HS-27A (cell line): ENCODE measurements at regions not wholly inside any gene's neighbourhood (a gene's known extent, or its start where the extent isn't known, plus 50 kb on each side); places are given as distances from the start of the nearest gene placed in this dataset.

Source experiments
- DNase-seq: peaks from one replicate; pipeline ENCODE4 v3.0.0-alpha.2; 2012; ENCODE audit warnings: low read depth, missing footprints

DNA sequence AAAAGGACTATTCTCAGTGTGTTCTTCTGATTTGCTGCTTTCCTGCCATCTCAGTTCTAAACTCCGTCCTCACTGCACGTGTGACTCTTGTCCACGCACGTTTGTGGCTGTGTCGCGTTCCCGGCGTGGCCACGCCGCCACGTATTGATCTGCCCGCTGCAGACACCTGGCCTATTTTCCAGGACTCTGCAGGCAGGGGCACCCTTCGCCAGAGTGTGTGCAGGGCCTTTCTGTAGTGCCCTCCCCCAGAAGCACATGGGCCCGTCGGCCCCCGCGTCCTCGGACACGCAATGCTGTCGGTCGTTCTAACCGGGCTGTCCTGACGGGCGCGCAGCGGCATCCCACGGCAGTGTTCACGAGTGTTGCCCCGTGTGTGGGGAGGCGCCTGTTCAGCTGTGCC, 87.6 kb downstream of the YTHDF1 start:
- DNase-seq, result no peak

DNA sequence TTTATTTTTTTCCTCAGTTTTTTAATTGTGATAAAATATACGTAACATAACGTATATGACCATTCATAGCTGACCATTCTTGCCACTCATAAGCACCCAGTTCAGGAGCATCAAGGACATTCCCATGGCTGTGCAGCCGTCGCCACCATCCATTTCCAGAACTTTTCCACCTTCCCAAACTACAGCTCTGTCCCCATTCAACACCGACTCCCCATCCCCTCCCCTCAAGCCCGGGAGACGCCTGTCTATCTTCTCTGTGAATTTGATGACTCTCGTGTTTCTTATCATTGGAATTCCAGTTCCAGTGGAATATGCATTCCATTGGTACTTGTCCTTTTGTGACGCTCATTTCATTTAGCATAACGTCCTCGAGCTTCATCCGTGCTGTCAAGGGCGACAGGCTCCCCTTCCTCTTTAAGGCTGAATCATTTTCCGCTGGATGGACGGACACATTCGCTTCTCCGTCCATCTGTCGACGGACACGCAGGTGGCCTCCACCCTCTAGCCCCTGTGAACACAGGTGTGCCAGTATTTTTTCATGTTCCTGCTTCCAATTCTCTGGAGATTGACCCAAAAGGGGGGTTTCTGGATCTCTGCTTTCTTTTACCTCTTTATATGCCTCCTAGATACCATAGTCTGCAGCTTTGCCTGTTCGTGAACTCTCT, 88.1 kb downstream of the YTHDF1 start:
- DNase-seq, result no peak

DNA sequence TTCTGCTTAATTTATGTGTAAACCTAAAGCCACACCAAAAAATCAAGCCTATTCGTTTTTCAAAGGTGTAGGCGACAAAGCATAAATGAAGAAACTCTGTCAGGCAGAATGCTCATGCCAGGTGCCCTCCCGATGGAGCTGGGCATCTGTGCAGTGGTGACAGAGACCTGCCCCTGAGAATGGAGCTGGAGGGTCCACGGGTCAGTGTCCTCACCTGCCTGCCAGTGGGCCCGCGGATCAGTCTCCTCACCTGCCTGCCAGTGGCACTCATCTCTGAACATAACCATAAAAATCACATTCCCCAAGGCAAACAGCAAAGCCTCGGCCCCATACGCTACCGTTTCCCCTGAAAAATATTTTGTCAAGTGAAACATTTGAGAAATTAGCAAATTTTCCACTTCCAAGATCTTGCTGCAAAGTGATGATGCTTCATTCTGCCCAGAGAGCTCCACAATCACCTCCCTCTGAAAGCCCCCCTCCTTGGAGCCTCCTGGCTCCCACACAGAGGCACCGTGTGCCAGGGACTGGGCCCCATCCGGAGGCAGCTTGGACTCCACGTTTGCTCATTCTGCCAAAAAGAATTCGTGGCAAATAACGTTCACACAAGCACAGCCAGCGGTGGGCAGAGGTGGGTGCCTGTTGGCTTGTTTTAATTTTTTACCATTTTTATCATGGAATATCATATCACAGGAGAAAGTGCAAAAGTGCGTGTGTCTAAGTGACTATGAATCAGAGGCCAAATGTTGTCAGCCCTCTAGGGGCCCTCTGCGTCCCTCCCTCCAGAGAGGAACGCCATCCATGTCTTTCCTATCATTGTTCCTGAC, 88.8 kb downstream of the YTHDF1 start:
- no peak for DNase-seq

DNA sequence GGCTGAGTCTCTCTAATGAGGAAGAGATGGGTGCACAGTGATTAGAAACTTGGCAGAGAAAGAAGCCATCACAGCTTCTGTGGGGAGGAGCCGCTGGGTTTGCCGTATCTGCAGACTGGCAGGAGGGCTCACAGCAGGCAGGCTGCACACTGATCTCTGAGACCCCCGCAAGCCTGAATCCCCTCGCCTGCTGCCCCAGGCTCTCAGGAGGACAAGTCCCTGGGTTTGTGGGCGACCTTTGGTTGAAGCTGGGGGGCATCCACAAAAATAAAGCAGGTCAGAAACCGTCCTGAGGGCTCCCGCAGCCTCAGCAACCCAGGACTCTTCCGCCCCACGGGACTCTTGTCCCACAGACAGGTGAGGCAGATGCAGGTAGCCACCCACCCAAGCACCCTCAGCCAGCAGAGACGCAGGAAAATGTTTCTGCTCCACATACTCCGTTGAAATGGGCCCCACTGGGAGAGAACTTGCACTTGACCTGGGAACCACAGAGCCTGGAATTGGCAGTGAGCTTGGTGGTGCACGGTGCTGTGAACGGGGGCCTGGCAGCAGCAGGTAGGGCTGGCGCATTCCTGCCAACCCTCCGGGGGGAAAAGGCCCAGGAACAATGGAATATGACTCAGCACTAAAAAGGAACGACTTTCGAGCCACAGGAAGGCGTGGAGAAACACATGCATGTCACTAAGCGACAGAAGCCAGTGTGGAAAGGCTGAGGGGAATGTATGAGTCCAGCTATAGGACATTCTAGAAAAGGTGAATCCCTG, 89.9 kb downstream of the YTHDF1 start:
- no peak for DNase-seq

DNA sequence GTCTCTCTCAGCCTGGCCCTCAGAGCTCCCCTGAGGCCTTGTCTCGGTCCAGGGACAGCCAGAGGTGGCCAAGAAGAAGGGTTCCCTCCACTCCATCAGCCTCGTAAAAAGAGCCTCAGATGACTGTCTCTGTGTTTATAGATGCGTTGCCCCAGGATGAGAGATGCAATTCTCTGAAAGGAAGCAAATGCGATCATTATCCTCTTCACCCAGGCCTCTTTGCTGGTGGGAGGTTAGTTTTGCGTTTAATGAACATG, 90.4 kb downstream of the YTHDF1 start:
- no peak for DNase-seq

DNA sequence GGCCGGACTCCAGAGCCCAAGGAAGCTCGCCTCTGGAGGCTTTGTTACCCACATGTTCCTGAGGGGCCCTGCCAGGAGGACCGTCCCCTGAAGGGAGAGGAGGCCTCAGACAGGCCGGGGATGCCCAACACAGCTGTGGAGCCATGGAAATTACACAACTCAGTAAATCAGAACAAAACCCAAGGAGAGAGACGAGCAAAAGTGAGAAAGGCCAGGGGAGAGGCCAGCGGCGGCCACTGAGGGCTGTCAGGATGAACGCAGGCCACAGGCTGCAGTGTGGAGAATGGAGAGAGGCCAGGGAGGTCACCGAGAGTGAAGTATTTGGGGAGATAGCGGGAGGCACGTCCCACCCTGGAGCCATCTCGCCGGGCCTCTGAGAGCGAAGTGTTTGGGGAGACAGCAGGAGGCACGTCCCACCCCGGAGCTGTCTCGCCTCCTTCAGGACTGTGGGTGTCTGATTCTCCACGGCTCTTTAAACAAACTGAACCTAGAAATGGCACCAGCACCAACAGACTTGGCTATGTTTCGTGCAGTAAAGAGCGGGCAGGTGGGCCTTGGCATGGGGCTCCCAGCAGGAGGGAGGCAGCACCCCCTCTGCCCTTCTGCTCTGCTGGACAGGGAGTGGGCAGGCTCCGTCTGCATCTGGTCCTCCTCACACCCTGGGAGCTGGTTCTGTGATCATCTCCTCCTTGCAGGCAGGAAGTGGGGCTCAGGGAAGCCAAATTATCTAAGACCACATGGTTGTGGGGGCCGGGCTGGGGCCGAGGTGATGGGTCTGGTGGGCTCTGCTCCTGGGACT, 91.0 kb downstream of the YTHDF1 start:
- no peak for DNase-seq

DNA sequence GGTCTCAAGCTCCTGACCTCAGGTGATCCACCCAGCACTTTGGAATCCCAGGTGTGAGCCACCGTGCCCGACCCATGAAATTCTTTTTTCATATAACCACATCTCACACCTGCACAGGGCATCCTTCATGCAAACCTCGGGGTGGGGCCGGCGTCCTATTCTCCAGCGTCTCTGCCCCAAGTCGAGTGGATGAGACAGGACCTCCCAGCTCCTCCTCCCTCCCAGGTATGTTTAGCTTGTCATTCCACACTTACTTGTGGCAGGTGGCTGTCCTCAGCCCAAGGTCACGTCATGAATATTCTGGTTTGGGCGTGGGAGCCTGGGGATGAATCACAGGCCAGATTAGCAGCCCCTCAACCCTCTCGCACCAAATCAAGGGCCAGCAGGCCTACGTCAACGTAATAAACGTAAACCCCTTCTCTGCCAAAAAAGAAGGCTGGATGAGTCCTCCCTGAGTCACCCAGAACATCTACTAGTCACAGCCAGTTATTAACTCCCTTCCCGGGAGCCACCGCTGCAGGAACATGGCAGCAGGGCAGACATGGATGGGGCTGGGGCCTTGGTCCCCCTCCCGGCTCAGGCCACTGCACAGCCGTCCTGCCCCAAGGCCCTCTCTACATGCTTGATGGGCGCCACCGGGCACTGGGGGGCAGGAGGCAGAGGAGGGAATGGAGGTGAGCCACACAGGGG, 91.7 kb downstream of the YTHDF1 start:
- peak; percentile 7 for DNase-seq

DNA sequence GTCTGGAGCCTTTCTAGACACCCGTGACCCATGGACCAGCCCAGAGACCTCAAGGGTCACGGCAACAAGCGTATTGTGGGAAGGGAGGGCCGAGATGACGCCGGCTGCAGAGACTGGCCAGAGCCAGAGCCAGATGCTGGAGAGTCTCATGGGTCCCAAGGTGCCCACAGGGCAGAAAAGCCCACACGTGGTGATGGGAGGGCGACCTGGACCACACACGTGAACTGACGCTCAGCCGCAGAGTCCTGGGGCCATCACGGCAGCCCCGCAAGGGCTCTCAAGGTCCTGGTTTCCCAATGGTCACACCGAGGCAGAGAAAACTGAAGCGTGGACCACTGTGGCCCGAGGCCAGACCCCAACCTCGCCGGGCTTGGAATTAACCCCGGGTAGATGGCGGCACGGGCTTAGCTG, 92.6 kb downstream of the YTHDF1 start:
- DNase-seq, result no peak

DNA sequence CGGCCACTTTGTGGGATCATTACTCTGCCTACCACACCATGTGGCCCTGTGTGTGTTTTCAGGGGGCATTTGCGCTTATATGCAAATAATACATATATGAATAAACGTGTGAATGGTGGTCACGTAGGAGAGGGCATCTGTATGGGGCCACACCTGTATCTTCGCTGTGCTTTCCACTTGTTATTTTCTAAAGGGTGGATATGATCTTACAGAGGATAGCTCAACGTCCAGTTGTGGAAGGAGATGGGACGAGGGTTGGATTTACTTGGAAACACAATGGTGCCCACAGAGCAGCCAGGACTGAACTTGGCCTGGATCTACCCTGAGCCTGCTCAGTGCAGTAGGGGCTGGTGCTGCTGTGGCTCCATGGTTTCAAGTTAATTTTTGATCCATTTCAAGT, 93.3 kb downstream of the YTHDF1 start:
- no peak for DNase-seq

DNA sequence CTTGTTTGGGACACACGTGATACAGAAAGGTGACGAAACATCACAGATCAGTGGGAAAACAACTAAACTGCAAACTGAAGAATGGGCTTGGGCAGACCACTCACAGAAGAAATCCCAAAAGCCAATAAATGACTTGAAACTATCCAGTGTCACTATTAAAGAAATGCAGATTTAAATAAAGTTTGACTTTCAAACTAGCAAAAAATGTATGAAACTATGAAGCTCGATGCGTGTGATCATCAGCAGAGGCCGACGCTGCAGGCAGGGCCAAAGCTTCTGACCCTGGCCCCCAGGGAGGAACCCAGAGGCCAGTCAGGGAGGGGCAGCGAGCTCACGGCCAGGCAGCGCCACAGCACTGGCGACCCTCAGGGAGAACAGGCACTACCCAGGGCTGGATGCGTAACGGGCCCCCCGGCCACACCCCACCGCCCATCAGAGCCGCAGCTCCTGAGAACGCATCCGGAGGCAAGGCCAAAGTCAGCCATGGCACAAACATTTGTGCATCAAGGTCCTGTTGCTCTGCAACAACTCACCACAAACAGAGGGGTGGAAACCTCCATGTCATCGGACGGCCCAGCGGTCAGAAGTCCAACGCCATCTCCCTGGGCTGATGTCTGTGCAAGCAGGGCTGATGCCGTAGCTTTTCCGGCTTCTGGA, 94.1 kb downstream of the YTHDF1 start:
- DNase-seq, result no peak

DNA sequence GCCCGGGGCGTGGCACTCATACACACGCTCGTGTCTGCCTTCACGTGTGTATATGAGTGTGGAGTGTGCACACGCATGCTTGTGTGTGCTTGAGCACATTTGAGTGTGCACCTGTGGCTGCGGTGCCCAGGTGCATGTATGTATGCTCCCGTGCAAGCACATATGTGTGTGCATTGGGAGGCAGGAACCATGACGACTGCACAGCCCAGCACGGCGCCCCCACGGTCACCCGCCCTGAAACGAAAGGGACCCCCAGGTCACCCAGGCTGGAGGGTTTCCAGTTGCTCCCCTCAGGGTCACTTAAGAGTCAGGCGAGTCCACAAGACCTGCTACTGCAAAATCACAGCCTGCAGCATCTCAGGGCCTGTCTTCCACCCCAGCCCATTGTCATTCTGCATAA, 94.7 kb downstream of the YTHDF1 start:
- DNase-seq, result no peak

DNA sequence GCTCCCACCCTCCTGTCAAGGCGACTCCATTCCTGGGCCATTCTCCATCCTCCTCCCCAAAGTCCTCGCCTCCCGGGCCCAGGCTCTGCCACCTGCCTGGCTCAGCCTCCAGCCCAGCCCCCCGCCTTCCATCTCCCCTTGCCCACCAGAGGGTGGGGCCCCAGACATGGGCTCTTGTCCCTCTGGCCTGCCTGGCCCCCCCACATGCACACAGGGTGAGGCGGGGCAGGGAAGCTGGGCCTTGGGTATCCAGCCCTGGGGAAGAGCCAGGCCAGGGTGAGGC, 95.2 kb downstream of the YTHDF1 start:
- no peak for DNase-seq

DNA sequence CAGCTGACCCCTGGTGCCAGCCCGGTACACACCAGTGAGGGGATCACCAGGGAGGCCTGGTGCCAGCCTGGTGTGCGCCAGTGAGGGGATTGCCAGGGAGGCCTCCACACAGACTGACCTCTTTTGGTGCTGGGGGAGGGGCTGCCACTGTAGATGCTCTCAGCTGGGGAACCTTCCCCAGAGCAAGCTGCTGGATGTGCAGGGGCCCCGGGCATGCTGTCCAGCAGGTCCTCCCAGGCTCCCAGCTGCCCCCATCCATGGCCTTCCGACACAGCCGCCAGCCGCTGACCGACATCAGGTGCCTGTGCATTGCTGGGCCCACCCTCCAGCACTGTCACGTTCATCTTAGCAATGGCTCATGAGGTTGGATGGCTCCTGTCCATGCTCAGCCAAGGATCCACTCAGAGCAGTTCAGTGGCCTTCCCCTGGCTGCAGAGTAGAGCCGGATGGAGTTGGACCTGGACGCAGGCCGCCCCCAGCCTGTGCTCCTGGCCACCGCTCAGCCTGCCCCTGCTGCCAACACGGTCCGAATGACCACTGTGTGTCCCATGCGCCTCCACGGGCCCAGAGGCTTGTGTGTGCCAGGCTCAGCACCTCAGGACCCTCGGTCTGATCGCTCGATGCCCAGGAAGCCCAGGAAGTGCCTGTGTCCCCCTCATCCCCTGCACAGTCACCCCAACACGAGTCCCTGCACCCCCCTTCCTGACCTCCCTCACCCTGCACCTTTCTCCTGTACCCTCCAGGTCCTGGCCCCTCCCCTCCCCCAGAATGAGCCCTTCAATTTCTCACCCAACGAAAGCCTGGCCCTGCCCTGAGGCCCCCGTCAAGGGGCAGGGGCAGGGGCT, 95.7 kb downstream of the YTHDF1 start:
- DNase-seq, result no peak

DNA sequence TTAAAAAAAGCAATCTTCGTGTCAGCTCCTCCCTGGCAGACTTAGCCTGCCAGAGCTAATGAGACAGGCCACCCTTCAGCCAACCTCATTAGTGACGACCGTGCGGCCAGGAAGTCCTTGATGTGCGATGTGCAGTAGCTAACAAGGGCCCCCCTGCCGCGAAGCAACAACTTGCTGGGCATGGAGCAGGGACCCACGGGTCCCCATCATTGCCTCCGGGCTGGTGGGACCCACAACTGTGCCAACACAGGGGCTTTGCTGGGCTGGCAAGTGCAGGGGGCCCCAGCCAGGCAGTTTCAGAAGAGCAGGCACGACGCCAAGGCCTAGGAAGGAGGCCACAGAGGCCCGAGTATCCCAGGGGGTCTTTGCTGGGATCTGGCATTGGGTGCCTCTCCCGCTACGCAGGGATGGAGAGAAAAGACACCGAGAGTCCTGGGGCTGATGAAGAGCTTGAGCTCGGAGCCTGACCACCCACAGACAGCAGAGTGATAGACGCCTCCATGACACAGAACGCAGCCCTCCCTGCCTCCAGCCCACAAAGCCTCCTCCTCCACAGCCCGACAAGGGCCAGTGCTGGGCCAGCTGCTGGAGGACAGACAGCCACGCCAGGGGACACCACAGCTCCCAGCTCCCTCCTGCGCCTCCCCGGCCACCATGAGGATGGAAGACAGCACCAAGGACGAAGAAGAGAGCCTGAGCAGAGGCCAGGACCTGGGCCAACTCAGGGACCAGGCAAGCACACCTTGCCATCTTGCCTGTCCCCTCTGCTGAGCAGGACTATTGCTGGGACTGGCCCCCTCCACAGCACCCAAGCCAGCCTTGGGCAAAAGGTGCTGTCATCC, 96.6 kb downstream of the YTHDF1 start:
- DNase-seq, result no peak

DNA sequence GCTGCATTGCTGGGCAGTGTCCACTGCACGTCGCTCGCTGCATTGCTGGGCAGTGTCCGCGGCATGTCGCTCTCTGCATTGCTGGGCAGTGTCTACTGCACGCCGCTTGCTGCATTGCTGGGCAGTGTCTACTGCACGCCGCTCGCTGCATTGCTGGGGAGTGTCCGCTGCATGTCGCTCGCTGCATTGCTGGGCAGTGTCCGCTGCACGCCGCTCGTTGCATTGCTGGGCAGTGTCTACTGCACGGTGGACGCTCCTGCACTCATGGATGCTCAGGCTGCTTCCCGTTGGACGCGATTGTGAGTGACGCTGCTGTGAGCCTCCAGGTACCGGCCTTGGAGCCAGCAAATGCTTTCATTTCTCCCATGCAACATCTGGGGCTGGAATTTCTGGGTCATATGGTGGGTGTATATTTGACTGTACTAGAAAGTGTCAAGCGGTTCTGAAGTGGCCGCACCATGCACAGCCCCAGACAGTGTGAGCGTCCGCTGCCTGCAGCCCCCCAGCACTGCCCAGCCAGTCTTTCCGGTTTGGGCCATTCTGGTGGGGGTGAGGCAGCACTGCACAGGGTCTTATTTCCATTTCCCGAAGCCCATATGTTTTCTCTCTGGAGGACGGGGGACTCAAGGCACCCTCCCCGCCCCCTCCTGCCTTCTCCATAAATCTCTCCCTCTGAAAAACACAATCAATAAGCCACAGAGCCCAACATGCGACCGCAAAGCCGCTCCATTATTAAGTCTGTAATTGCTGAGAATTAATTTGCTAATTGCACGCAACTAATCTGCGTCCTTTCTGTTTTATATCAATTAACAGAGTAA, 97.4 kb downstream of the YTHDF1 start:
- no peak for DNase-seq

DNA sequence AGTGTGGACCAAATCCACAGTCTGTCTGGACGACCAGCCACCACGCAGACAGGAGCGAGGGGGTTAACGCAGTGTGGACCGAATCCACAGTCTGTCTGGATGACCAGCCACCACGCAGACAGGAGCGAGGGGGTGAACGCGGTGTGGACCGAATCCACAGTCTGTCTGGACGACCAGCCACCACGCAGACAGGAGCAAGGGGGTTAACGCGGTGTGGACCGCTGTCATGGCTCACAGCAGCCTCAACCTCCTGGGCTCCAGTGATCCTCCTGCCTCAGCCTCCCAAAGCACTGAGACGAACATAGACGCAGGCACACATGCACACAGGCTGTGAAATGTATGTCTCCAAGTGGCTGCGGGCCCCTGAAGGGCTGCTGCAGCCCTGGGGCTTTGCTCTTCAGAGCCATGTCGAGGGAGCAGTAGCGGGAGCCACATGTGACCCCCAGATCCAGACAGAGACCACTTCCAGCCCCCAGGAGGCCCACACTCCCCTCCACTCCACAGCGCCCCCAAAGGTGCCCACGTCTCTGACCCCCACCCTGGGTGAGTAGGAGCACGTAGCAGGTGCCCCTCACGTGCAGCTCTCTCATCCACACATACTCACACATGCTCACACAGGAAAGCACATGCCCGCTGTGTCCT, 98.1 kb downstream of the YTHDF1 start:
- no peak for DNase-seq

DNA sequence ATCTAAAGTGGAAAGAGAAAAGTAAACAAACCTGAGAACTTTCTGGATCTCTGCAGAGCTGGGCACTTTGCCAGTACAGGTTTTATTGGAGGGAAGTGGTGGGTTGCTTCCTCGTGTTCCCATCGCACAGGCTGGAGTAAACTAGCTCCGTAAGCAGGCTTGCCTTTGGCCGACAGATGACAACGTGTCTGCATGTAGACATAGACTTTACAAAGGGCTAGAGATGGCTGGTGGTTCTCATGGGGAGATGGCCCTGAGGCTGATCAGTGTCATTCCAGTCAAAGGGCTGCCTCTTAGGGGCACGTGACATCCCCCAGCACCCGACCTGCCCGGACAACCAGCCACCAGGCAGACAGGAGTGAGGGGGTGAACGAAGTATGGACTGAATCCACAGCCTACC, 98.8 kb downstream of the YTHDF1 start:
- no peak for DNase-seq

DNA sequence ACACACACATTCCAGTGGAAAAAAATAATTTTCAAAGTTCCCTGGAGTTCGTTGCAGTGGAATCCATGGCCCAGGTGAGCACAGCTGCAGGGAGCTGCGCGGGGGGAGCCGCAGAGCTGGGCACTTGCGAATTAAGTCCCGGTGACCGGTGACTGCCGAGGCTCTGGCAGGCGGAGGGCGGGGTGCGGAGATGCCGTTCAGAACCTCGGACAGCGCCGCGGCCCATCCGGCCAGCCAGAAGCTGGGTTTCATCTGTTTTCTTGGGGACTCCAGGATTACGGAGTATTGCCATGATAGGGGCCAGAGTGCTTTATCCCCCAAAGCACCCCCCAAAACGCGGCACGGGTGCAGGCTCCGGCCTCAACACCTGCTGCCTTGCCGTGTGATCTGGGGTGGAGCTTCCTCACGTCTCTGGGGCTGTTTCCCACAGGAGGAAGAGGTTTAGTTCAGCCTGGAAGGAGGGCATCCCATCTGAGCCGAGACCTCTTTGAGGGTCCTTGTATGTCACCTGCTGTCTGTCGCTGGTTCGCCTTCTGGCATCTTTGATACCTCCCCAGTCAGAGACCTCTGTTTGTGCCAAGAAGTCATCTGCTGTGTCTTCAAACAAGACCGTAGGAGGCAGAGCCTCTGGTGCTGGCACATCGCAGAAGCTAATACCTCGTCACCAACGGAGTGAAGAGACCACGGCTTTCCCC, 99.4 kb downstream of the YTHDF1 start:
- DNase-seq, result no peak
